ENCODE measurements at regions not wholly inside any gene's neighbourhood (a gene's known extent, or its start where the extent isn't known, plus 50 kb on each side); places are given as distances from the start of the nearest gene placed in this dataset.

DNA sequence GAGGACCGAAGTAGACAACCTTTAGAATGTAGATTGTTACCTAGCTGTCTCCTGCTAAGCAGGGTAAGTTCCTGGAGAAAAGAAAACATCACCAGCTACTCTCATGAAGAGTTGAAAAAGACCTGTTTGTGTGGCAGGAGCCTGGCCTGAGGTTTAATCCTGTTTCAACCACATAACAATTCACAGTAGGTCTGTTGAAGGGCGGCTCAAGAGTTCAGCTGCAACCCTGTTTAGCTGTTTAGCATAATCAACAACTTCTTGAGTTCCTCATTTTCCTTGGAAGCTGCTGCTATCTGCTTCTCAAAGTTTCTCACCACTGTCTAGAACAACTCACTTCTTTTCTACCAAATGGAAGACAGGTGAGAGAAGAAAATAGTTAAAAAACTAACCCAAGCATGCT lies 170.4 kb upstream of the TET2 start:
- intact Hi-C loops (cut with micrococcal nuclease; ENCODE audit: unreplicated experiment) = no loop called here
- POLR2A ChIA-PET = no interaction called here
- no peak for DNase-seq (ENCODE audit: low spot score)
- TF ChIP-seq, protein P1, sequence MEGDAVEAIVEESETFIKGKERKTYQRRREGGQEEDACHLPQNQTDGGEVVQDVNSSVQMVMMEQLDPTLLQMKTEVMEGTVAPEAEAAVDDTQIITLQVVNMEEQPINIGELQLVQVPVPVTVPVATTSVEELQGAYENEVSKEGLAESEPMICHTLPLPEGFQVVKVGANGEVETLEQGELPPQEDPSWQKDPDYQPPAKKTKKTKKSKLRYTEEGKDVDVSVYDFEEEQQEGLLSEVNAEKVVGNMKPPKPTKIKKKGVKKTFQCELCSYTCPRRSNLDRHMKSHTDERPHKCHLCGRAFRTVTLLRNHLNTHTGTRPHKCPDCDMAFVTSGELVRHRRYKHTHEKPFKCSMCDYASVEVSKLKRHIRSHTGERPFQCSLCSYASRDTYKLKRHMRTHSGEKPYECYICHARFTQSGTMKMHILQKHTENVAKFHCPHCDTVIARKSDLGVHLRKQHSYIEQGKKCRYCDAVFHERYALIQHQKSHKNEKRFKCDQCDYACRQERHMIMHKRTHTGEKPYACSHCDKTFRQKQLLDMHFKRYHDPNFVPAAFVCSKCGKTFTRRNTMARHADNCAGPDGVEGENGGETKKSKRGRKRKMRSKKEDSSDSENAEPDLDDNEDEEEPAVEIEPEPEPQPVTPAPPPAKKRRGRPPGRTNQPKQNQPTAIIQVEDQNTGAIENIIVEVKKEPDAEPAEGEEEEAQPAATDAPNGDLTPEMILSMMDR (conservative IDR thresholded peaks at IDR 0.05; ENCODE audit: low read length) = no peak
- TF ChIP-seq EZH2phosphoT487 (IDR thresholded peaks at IDR 0.05; ENCODE audit: borderline replicate concordance, low read depth, low read length) = no peak
- no peaks in the 10 kb centered on the region for H3K79me2 ChIP-seq (ENCODE audit: insufficient read depth, low read depth, low read length)
- H3K9me2 ChIP-seq (ENCODE audit: insufficient read depth, low read length) = no peaks in the 10 kb centered on the region
- H3K4me1 ChIP-seq (ENCODE audit: insufficient read depth, low read length, poor library complexity, severe bottlenecking) = no peaks in the 10 kb centered on the region
- no peak overlapping the region for H3K4me2 ChIP-seq (ENCODE audit: low read length)
- no TSS peak for BruUV-seq (replicated peaks)
- H4K20me1 ChIP-seq (ENCODE audit: insufficient read depth, low read length) = no peaks in the 10 kb centered on the region
- H2AFZ ChIP-seq (ENCODE audit: low read length) = no peak overlapping the region
- H3K36me3 ChIP-seq (ENCODE audit: insufficient read depth, low read length) = no peaks in the 10 kb centered on the region
- H3K27ac ChIP-seq (ENCODE audit: low read depth, low read length, poor library complexity, severe bottlenecking) = no peak overlapping the region
- no peaks in the 10 kb centered on the region for H3K9me3 ChIP-seq (ENCODE audit: low read length)
- no peak overlapping the region for H3K4me3 ChIP-seq (ENCODE audit: low read depth, low read length, poor library complexity, severe bottlenecking)
- CTCF ChIA-PET (ENCODE audit: unreplicated experiment) = no interaction called here

DNA sequence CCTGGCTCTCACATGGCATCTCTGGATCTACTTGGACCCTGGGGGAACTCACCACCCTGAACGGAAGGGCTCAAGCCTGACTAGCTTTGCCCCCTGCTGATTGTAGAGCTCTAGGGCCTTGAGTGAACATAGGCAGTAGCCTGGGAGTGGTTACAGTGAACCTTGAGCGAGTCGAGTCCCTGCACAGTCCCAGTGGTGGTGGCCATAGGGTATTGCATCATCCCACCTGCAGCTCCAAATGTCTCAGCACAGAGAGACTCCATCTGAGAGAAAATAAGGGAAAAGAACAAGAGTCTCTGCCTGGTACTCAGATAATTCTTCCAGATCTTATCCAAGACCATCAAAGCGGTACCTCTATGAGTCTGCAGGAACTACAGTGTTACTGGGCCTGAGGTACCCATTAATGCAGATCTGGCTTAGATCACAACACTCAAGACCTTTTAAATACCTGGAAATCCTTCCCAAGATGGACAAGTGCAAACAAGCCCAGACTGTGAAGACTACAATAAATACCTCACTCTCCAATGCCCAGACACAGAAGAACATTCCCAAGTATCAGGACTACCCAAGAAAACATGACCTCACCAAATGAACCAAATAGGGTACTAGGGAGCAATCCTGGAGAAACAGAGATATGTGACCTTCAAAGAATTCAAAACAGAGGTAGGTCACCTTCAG lies 167.5 kb upstream of the TET2 start:
- H2AFZ ChIP-seq (ENCODE audit: low read length) = no peak overlapping the region
- no peak overlapping the region for H3K4me3 ChIP-seq (ENCODE audit: low read depth, low read length, poor library complexity, severe bottlenecking)
- no peaks in the 10 kb centered on the region for H3K4me1 ChIP-seq (ENCODE audit: insufficient read depth, low read length, poor library complexity, severe bottlenecking)
- no peak overlapping the region for H3K4me2 ChIP-seq (ENCODE audit: low read length)
- no peaks in the 10 kb centered on the region for H3K9me2 ChIP-seq (ENCODE audit: insufficient read depth, low read length)
- no TSS peak for BruUV-seq (replicated peaks)
- H3K36me3 ChIP-seq (ENCODE audit: insufficient read depth, low read length) = no peaks in the 10 kb centered on the region
- H4K20me1 ChIP-seq (ENCODE audit: insufficient read depth, low read length) = no peaks in the 10 kb centered on the region
- ChIA-PET CTCF (ENCODE audit: unreplicated experiment) (no interaction called here), POLR2A (no interaction called here)
- no peak overlapping the region for H3K27ac ChIP-seq (ENCODE audit: low read depth, low read length, poor library complexity, severe bottlenecking)
- intact Hi-C loops (cut with micrococcal nuclease; ENCODE audit: unreplicated experiment) = no loop called here
- DNase-seq (ENCODE audit: low spot score) = no peak
- TF ChIP-seq EZH2phosphoT487 (IDR thresholded peaks at IDR 0.05; ENCODE audit: borderline replicate concordance, low read depth, low read length) = no peak
- TF ChIP-seq, protein P1 (conservative IDR thresholded peaks at IDR 0.05; ENCODE audit: low read length) = no peak
- H3K79me2 ChIP-seq (ENCODE audit: insufficient read depth, low read depth, low read length) = no peaks in the 10 kb centered on the region
- no peaks in the 10 kb centered on the region for H3K9me3 ChIP-seq (ENCODE audit: low read length)

DNA sequence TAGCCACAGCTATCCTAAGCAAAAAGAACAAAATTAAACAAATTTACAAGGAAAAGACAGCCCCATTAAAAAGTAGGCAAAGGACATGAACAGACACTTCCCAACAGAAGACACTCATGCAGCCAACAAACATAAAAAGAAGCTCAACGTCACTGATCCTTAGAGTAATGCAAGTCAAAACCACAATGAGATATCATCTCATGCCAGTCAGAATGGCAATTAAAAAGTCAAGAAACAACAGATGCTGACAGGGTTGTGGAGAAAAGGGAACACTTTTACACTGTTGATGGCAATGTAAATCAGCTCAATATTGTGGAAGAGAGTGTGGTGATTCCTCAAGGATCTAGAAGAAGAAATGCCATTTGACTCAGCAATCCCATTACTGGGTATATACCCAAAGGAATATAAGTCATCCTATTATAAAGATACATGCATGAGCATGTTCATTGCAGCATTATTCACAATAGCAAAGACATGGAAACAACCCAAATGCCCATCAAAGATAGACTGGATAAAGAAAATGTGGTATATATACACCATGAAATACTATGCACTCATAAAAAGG lies 163.0 kb upstream of the TET2 start:
- no peaks in the 10 kb centered on the region for H3K79me2 ChIP-seq (ENCODE audit: insufficient read depth, low read depth, low read length)
- no peak overlapping the region for H3K27ac ChIP-seq (ENCODE audit: low read depth, low read length, poor library complexity, severe bottlenecking)
- no peak overlapping the region for H3K4me3 ChIP-seq (ENCODE audit: low read depth, low read length, poor library complexity, severe bottlenecking)
- DNase-seq (ENCODE audit: low spot score) = no peak
- H3K9me3 ChIP-seq (ENCODE audit: low read length) = no peaks in the 10 kb centered on the region
- H3K4me1 ChIP-seq (ENCODE audit: insufficient read depth, low read length, poor library complexity, severe bottlenecking) = no peaks in the 10 kb centered on the region
- no peaks in the 10 kb centered on the region for H4K20me1 ChIP-seq (ENCODE audit: insufficient read depth, low read length)
- intact Hi-C loops (cut with micrococcal nuclease; ENCODE audit: unreplicated experiment) = no loop called here
- H2AFZ ChIP-seq (ENCODE audit: low read length) = no peak overlapping the region
- ChIA-PET POLR2A (no interaction called here), CTCF (ENCODE audit: unreplicated experiment) (no interaction called here)
- H3K36me3 ChIP-seq (ENCODE audit: insufficient read depth, low read length) = no peaks in the 10 kb centered on the region
- no peak for TF ChIP-seq EZH2phosphoT487 (IDR thresholded peaks at IDR 0.05; ENCODE audit: borderline replicate concordance, low read depth, low read length)
- TF ChIP-seq, protein P1 (conservative IDR thresholded peaks at IDR 0.05; ENCODE audit: low read length) = no peak
- no peak overlapping the region for H3K4me2 ChIP-seq (ENCODE audit: low read length)
- no peaks in the 10 kb centered on the region for H3K9me2 ChIP-seq (ENCODE audit: insufficient read depth, low read length)
- no TSS peak for BruUV-seq (replicated peaks)
